Prostate gland (tissue), 2 donors: ENCODE measurements at regions not wholly inside any gene's neighbourhood (a gene's known extent, or its start where the extent isn't known, plus 50 kb on each side); places are given as distances from the start of the nearest gene placed in this dataset.
"Not testable (repeated sequence)": the region's sequence is repeated elsewhere in the genome, so short reads cannot be mapped to it uniquely, and the experiment has no call there.

Source experiments
- CTCF ChIP-seq, 4 experiments: fragments of 200-600 bp in 2 of 4; fragments of 450-650 bp in 2 of 4; sonication (generic) in 2 of 4; IDR thresholded peaks; 1 replicate in 3 of 4; 2 replicates in 1 of 4; pipeline ENCODE4 v1.5.1; 2016 to 2019; ENCODE audit warnings: antibody characterized with exemption in 4 of 4, mild to moderate bottlenecking in 2 of 4, moderate library complexity in 2 of 4
- POLR2A ChIP-seq: fragments of 450-650 bp; IDR thresholded peaks from one replicate; pipeline ENCODE4 v1.6.1; 2016; ENCODE audit warnings: antibody characterized with exemption, mild to moderate bottlenecking

- TF ChIP-seq CTCF (IDR thresholded peaks at IDR 0.05); POLR2A: not testable (repeated sequence)
These were observed 55.6 kb upstream of the PPP1R2C start for GRCh38 chrX:42833550-42833940.
